Type B pancreatic cell (in vitro differentiated cells): ENCODE measurements at regions not wholly inside any gene's neighbourhood (a gene's known extent, or its start where the extent isn't known, plus 50 kb on each side); places are given as distances from the start of the nearest gene placed in this dataset.
A peak's percentile ranks its signal among the peaks of the same experiment; 100 is the strongest.

Experiments
- DNase-seq: peaks from one replicate; pipeline ENCODE4 v3.0.0; 2021; ENCODE audit warnings: mixed read lengths; ENCODE audit not compliant: unreplicated experiment; ENCODE audit errors: extremely low spot score
- H3K27ac Mint-ChIP-seq: 2 replicates; pipeline ENCODE4 v1.8.0; 2021; ENCODE audit warnings: mild to moderate bottlenecking, mixed read lengths
- H3K27me3 Mint-ChIP-seq: 2 replicates; pipeline ENCODE4 v1.8.0; 2021; ENCODE audit warnings: mixed read lengths
- H3K36me3 Mint-ChIP-seq: 2 replicates; pipeline ENCODE4 v1.8.0; 2021; ENCODE audit warnings: mixed read lengths
- H3K4me1 Mint-ChIP-seq: one replicate; pipeline ENCODE4 v1.8.0; 2021; ENCODE audit warnings: mixed read lengths; ENCODE audit not compliant: unreplicated experiment
- H3K4me3 Mint-ChIP-seq: 2 replicates; pipeline ENCODE4 v1.8.0; 2021; ENCODE audit warnings: mild to moderate bottlenecking, mixed read lengths
- H3K9me3 Mint-ChIP-seq: 2 replicates; pipeline ENCODE4 v1.8.0; 2021; ENCODE audit warnings: mixed read lengths
- TF ChIP-seq, protein P1 (sequence below): fragments of 200-600 bp; sonication (generic); conservative IDR thresholded peaks from 2 replicates; pipeline ENCODE4 v1.5.0; 2021; ENCODE audit warnings: antibody characterized with exemption, mild to moderate bottlenecking

GRCh38 chr5:123813937-123814624 lies 302.1 kb downstream of the CSNK1G3 start:
- H3K27me3 Mint-ChIP-seq, result peaks cover 47% of the 10 kb centered on the region
- peaks cover 52% of the 10 kb centered on the region for H3K4me1 Mint-ChIP-seq
- TF ChIP-seq, protein P1, sequence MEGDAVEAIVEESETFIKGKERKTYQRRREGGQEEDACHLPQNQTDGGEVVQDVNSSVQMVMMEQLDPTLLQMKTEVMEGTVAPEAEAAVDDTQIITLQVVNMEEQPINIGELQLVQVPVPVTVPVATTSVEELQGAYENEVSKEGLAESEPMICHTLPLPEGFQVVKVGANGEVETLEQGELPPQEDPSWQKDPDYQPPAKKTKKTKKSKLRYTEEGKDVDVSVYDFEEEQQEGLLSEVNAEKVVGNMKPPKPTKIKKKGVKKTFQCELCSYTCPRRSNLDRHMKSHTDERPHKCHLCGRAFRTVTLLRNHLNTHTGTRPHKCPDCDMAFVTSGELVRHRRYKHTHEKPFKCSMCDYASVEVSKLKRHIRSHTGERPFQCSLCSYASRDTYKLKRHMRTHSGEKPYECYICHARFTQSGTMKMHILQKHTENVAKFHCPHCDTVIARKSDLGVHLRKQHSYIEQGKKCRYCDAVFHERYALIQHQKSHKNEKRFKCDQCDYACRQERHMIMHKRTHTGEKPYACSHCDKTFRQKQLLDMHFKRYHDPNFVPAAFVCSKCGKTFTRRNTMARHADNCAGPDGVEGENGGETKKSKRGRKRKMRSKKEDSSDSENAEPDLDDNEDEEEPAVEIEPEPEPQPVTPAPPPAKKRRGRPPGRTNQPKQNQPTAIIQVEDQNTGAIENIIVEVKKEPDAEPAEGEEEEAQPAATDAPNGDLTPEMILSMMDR, result no peak
- H3K27ac Mint-ChIP-seq, result peak overlapping the region; percentile 33
- H3K4me3 Mint-ChIP-seq, result peak overlapping the region; percentile 23
- DNase-seq, result no peak
- no peaks in the 10 kb centered on the region for H3K9me3 Mint-ChIP-seq
- no peaks in the 10 kb centered on the region for H3K36me3 Mint-ChIP-seq

- no peak for DNase-seq
- peaks cover 56% of the 10 kb centered on the region for H3K4me1 Mint-ChIP-seq
- H3K9me3 Mint-ChIP-seq, result no peaks in the 10 kb centered on the region
- H3K27me3 Mint-ChIP-seq, result peaks cover 45% of the 10 kb centered on the region
- H3K36me3 Mint-ChIP-seq, result no peaks in the 10 kb centered on the region
- H3K4me3 Mint-ChIP-seq, result peak overlapping the region; percentile 4
- TF ChIP-seq, protein P1, result no peak
- H3K27ac Mint-ChIP-seq, result no peak overlapping the region
Measured at GRCh38 chr5:123813264-123813663, 301.3 kb downstream of the CSNK1G3 start.

DNA sequence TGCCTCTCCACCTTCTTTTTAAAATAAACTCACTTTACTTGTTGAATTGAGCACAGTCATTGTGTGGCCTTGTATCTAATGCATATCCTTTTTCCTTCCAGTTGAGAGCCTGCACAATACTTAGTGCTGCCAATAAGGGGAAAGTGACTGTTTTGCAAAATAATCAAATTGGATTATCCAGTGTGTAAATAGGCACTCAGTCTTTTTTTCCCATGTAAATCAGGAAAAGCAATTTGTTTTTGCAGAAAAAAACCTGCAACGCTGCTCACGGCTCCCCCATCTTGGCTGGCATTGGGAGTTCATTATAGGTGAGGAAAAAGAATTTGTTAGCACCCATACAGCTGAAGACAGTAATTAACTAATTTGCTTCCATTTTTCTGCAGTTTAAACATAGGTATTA lies 299.9 kb downstream of the CSNK1G3 start:
- H3K9me3 Mint-ChIP-seq, result no peaks in the 10 kb centered on the region
- H3K4me1 Mint-ChIP-seq, result peaks cover 67% of the 10 kb centered on the region
- H3K27ac Mint-ChIP-seq, result no peak overlapping the region
- peaks cover 42% of the 10 kb centered on the region for H3K27me3 Mint-ChIP-seq
- H3K36me3 Mint-ChIP-seq, result no peaks in the 10 kb centered on the region
- no peak for DNase-seq
- H3K4me3 Mint-ChIP-seq, result no peak overlapping the region
- TF ChIP-seq, protein P1, result no peak

DNA sequence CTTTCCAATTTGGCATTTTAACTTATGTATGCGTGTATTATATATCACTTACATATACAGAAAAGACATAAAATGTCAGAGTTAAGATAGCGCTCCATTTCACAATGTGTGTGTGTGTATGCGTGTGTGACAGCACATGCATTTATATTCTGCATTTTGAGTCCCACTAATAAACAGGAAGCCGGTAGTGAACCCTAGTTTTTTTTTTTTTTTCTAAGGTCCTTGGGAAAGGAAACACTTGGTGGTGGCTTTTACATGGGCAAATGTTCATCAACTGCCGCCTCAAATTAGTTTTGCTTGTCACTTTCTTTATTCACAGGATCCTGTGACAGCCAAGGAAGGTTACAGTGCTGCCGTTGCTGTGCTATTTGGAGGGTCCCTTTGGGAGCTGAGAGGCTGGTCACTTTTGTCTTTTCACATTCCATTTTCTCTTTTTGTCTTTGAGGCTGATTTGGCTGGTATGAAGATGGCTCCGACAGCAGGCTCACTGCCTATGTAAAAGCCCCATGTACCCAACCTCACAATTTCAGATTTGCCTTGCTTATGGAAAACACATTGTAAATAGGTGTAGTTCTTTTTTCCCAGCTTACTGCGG lies 298.9 kb downstream of the CSNK1G3 start:
- peak overlapping the region; percentile 84 for H3K27ac Mint-ChIP-seq
- H3K4me3 Mint-ChIP-seq, result peak overlapping the region; percentile 33
- no peak for DNase-seq

DNA sequence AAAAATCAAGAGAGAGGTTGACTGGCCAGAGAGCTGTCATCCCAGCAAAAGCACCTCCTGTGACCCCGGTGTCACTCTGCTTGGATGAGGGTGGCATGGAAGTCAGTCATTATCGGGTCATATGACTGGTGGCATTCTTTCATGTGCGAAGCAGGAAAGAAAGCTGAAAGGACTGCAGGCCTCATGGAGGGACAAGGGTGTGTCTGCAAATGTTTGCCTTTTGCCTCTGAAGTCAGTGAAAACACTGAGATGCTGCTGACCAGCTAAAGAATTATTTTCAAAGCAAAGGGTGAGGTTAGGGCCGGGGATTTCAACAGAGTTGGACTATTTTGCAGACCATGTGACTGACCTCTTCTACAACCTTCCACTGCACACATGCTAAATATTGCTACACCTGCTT lies 298.3 kb downstream of the CSNK1G3 start:
- TF ChIP-seq, protein P1, result no peak
- no peaks in the 10 kb centered on the region for H3K9me3 Mint-ChIP-seq
- DNase-seq, result no peak
- H3K27ac Mint-ChIP-seq, result peak overlapping the region; percentile 84
- H3K36me3 Mint-ChIP-seq, result no peaks in the 10 kb centered on the region
- peak overlapping the region; percentile 33 for H3K4me3 Mint-ChIP-seq
- H3K4me1 Mint-ChIP-seq, result peaks cover 69% of the 10 kb centered on the region
- peaks cover 46% of the 10 kb centered on the region for H3K27me3 Mint-ChIP-seq

More for the DNA sequence above, 298.9 kb downstream of the CSNK1G3 start:
- TF ChIP-seq, protein P1, result no peak
- peaks cover 73% of the 10 kb centered on the region for H3K4me1 Mint-ChIP-seq
- peaks cover 45% of the 10 kb centered on the region for H3K27me3 Mint-ChIP-seq
- H3K9me3 Mint-ChIP-seq, result no peaks in the 10 kb centered on the region
- H3K36me3 Mint-ChIP-seq, result no peaks in the 10 kb centered on the region
